Osteoblast (primary cell): ENCODE measurements at regions not wholly inside any gene's neighbourhood (a gene's known extent, or its start where the extent isn't known, plus 50 kb on each side); places are given as distances from the start of the nearest gene placed in this dataset.

Experiments used
- DNase-seq: peaks from one replicate; pipeline ENCODE4 v3.0.0; 2011; ENCODE audit warnings: low spot score, mixed read lengths; ENCODE audit not compliant: insufficient read length; ENCODE audit errors: missing footprints
- H2AFZ ChIP-seq: 2 replicates; pipeline ENCODE4 v1.6.0; 2011; ENCODE audit warnings: mild to moderate bottlenecking, low read length
- H3K27ac ChIP-seq: 2 replicates; pipeline ENCODE4 v1.5.1; 2011; ENCODE audit warnings: mild to moderate bottlenecking, low read depth, low read length, moderate library complexity
- H3K27me3 ChIP-seq: 2 replicates; pipeline ENCODE4 v1.6.0; 2012; ENCODE audit warnings: mild to moderate bottlenecking, control low read depth, inconsistent platforms, low read length, moderate library complexity; ENCODE audit not compliant: insufficient read depth
- H3K36me3 ChIP-seq: 2 replicates; pipeline ENCODE4 v1.5.1; 2011; ENCODE audit warnings: mild to moderate bottlenecking, low read length, control low read depth, moderate library complexity; ENCODE audit not compliant: insufficient read depth
- H3K4me1 ChIP-seq: 2 replicates; pipeline ENCODE4 v1.5.1; 2011; ENCODE audit warnings: mild to moderate bottlenecking, low read length, control low read depth, moderate library complexity; ENCODE audit not compliant: insufficient read depth
- H3K4me2 ChIP-seq: 2 replicates; pipeline ENCODE4 v1.6.0; 2011; ENCODE audit warnings: mild to moderate bottlenecking, low read length; ENCODE audit not compliant: insufficient read depth
- H3K4me3 ChIP-seq: fragments of 200-600 bp; sonication (generic); 3 replicates; pipeline ENCODE4 v1.5.1; 2012; ENCODE audit warnings: mild to moderate bottlenecking, low read length, inconsistent platforms; ENCODE audit not compliant: insufficient read depth
- H3K79me2 ChIP-seq: 2 replicates; pipeline ENCODE4 v1.6.0; 2012; ENCODE audit warnings: mild to moderate bottlenecking, low read length, control low read depth, inconsistent platforms; ENCODE audit not compliant: insufficient read depth
- H3K9me3 ChIP-seq: 2 replicates; pipeline ENCODE4 v1.5.1; 2011; ENCODE audit warnings: low read depth, low read length, control low read depth
- H4K20me1 ChIP-seq: 2 replicates; pipeline ENCODE4 v1.6.0; 2012; ENCODE audit warnings: mild to moderate bottlenecking, low read length, control low read depth; ENCODE audit not compliant: insufficient read depth
- TF ChIP-seq, protein P1 (sequence below): IDR thresholded peaks from 2 replicates; pipeline ENCODE4 v1.5.1; 2011; ENCODE audit warnings: mild to moderate bottlenecking, low read depth, low read length, moderate library complexity; ENCODE audit errors: extremely low read depth

DNA sequence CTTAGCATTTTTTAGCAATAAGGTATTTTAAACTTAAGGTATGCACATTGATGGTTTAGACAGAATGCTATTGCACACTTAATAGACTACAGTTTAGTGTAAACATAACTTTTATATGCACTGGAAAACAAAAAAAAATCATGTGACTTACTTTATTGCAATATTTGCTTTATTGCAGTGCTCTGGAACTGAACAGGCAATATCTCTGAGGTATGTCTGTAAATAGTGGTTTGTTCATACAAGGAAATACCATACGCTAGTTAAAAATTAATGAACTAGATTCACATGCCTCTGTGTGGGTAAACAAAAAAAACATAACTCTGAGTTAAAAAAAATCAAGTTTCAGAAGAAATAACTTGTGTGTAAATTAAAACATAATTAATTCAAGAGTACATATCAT lies 479.0 kb upstream of the MKI67 start:
- H3K4me2 ChIP-seq, result no peak overlapping the region
- H3K36me3 ChIP-seq, result no peaks in the 10 kb centered on the region
- no peaks in the 10 kb centered on the region for H3K4me1 ChIP-seq
- no peak overlapping the region for H3K4me3 ChIP-seq
- H3K27ac ChIP-seq, result no peak overlapping the region
- TF ChIP-seq, protein P1, sequence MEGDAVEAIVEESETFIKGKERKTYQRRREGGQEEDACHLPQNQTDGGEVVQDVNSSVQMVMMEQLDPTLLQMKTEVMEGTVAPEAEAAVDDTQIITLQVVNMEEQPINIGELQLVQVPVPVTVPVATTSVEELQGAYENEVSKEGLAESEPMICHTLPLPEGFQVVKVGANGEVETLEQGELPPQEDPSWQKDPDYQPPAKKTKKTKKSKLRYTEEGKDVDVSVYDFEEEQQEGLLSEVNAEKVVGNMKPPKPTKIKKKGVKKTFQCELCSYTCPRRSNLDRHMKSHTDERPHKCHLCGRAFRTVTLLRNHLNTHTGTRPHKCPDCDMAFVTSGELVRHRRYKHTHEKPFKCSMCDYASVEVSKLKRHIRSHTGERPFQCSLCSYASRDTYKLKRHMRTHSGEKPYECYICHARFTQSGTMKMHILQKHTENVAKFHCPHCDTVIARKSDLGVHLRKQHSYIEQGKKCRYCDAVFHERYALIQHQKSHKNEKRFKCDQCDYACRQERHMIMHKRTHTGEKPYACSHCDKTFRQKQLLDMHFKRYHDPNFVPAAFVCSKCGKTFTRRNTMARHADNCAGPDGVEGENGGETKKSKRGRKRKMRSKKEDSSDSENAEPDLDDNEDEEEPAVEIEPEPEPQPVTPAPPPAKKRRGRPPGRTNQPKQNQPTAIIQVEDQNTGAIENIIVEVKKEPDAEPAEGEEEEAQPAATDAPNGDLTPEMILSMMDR, result no peak
- H3K79me2 ChIP-seq, result no peaks in the 10 kb centered on the region
- DNase-seq, result no peak
- no peaks in the 10 kb centered on the region for H3K9me3 ChIP-seq
- no peaks in the 10 kb centered on the region for H3K27me3 ChIP-seq
- H2AFZ ChIP-seq, result no peak overlapping the region
- H4K20me1 ChIP-seq, result no peaks in the 10 kb centered on the region

DNA sequence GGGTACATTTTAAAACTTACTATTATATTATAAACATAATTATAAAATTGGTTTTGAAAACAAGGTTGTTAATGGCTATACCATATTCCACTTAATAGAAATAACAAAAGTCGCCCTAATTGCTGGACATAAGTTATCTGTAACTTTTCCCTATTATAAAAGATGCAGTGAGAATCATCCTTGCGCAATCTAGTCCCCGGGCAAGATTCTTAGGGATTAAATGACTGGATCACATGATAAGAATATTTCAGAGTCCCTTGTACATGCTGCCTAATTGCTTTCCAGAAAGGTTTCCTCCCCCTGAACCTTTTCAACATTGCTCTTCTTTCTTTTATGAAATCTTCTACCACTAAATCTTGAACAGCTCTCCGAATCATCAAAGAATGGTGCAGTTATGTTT lies 479.8 kb upstream of the MKI67 start:
- no peak overlapping the region for H3K4me3 ChIP-seq
- DNase-seq, result no peak
- H3K79me2 ChIP-seq, result no peaks in the 10 kb centered on the region
- H3K4me1 ChIP-seq, result no peaks in the 10 kb centered on the region
- H2AFZ ChIP-seq, result no peak overlapping the region
- H3K27me3 ChIP-seq, result no peaks in the 10 kb centered on the region
- TF ChIP-seq, protein P1, result no peak
- no peak overlapping the region for H3K27ac ChIP-seq
- H4K20me1 ChIP-seq, result no peaks in the 10 kb centered on the region
- H3K4me2 ChIP-seq, result no peak overlapping the region
- H3K9me3 ChIP-seq, result no peaks in the 10 kb centered on the region
- no peaks in the 10 kb centered on the region for H3K36me3 ChIP-seq

DNA sequence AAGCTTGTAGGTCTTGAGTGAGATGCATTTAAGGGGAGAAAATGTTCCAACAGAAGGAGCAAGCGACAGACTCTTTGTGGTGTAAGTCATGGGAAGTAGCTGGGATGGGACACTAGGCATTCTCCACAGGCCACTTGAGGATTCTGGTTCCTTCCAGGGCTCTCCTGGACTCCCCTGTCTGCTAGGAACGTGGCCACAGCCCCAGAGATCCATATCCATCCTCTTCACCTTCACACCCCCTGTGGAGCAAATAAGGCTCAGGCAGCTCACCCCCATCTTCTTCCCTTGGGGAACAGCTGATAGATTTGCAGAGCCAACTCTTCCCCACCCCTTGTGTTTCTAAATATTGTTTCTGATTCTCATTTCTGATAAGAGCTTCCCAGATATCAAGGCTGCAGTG lies 482.6 kb upstream of the MKI67 start:
- TF ChIP-seq, protein P1, result no peak
- Histone ChIP-seq H3K36me3 (no peaks in the 10 kb centered on the region), H3K9me3 (no peaks in the 10 kb centered on the region)

DNA sequence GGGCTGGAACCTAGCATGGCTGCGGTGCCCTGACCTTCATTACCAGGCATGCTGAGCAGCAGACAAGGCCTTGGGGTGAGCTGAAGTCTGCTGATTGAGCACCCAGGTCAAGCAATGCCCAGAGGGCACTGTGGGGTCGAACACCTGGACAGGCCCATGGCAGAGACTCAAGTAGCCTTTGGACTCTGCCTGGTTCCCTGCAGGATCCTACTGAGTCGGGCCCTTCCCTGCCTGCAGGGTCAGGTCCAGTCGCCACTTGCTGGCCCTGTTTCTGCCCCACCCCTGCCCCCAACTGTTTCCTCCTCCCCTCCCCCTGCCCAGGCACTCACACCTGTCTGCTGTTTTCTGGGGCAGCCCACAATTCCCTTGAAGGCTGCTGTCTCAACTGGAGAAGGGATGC lies 483.2 kb upstream of the MKI67 start:
- no peak overlapping the region for H3K4me2 ChIP-seq
- H3K9me3 ChIP-seq, result no peaks in the 10 kb centered on the region
- H3K36me3 ChIP-seq, result no peaks in the 10 kb centered on the region
- no peak overlapping the region for H3K27ac ChIP-seq
- no peaks in the 10 kb centered on the region for H4K20me1 ChIP-seq
- H3K4me1 ChIP-seq, result no peaks in the 10 kb centered on the region
- no peak overlapping the region for H3K4me3 ChIP-seq
- H3K79me2 ChIP-seq, result no peaks in the 10 kb centered on the region
- TF ChIP-seq, protein P1, result no peak
- H2AFZ ChIP-seq, result no peak overlapping the region
- no peaks in the 10 kb centered on the region for H3K27me3 ChIP-seq
- no peak for DNase-seq

More for the DNA sequence above, 482.6 kb upstream of the MKI67 start:
- Histone ChIP-seq H3K4me1 (no peaks in the 10 kb centered on the region), H3K4me2 (no peak overlapping the region), H3K79me2 (no peaks in the 10 kb centered on the region), H3K4me3 (no peak overlapping the region), H2AFZ (no peak overlapping the region), H4K20me1 (no peaks in the 10 kb centered on the region), H3K27me3 (no peaks in the 10 kb centered on the region), H3K27ac (no peak overlapping the region)
- no peak for DNase-seq
